ENCODE measurements at regions not wholly inside any gene's neighbourhood (a gene's known extent, or its start where the extent isn't known, plus 50 kb on each side); places are given as distances from the start of the nearest gene placed in this dataset.
"Not testable (repeated sequence)": the region's sequence is repeated elsewhere in the genome, so short reads cannot be mapped to it uniquely, and the experiment has no call there.

DNA sequence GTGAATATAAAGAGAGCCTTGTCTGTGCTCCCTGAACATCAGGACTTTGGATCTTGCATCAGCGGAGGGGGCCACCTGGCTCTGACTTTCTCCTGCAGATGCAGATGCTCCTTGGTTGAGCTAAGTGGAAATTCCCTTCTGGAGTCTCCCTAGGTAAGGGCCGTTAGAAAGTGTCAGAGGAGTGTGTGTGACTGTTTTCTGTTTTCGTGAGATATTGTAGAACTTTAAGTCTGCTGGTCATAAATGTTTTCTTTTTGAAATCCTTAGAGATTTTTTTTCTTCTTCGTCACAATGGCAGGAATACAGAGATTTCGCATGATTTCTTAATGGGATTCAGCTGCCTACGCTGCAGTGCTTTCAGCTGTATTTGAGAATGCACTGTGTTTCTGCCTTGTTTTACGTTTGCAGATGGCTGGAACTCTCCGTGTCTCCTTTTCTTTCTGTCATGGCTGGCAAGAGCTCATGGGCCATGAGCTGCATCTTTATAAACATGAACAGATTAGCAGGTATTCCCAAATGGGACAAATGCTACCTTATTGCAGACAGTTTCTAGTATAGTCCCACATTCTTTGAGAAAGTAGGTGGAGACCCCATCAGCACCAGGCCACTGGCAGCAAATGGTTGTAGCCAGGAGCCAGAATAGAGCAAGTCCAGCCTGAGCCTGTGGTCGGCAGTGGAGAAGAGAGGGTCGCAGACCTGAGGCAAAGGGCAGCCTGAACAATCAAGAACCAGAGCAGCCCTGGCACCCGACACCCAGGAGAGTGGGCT, 76.2 kb upstream of the FRMD6 start:
- H3K4me3 ChIP-seq = no peak overlapping the region
- no peaks in the 10 kb centered on the region for H3K9me3 ChIP-seq (replicated peaks)
- no peak for DNase-seq
- H3K27ac ChIP-seq = no peak overlapping the region
- no peaks in the 10 kb centered on the region for H3K4me1 ChIP-seq
- H3K36me3 ChIP-seq = no peaks in the 10 kb centered on the region
- no peaks in the 10 kb centered on the region for H3K27me3 ChIP-seq

- no peaks in the 10 kb centered on the region for H3K9me3 ChIP-seq (replicated peaks)
- no peaks in the 10 kb centered on the region for H3K36me3 ChIP-seq
- no peak overlapping the region for H3K4me3 ChIP-seq
- H3K27me3 ChIP-seq = no peaks in the 10 kb centered on the region
- no peaks in the 10 kb centered on the region for H3K4me1 ChIP-seq
- no peak overlapping the region for H3K27ac ChIP-seq
- DNase-seq = no peak
These were observed 75.6 kb upstream of the FRMD6 start for GRCh38 chr14:51576117-51576430.

- H3K36me3 ChIP-seq = no peaks in the 10 kb centered on the region
- H3K4me1 ChIP-seq = no peaks in the 10 kb centered on the region
- H3K27me3 ChIP-seq = no peaks in the 10 kb centered on the region
- DNase-seq = no peak
- no peaks in the 10 kb centered on the region for H3K9me3 ChIP-seq (replicated peaks)
- H3K4me3 ChIP-seq = no peak overlapping the region
- H3K27ac ChIP-seq = no peak overlapping the region
These were observed 74.8 kb upstream of the FRMD6 start for GRCh38 chr14:51576879-51577278.

DNA sequence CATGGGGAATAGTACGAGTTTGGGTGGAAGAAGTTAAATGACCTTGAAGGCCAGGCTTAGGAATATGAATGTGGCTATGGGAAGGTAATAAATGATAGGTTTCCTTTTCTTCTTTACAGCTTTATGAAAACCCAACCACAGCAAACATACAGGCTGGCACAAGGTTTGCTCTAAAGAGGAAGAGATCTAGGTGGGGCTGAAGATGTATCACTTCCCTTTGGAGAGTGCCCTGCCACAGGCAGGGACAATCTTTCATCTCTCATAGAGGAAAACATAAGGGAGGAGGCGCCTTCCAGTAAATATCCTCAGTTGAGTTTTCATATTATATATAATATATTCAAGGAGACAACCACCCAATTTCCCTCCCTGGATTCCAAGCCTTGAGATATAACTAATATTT, 72.9 kb upstream of the FRMD6 start:
- no peak overlapping the region for H3K27ac ChIP-seq
- H3K4me1 ChIP-seq = no peaks in the 10 kb centered on the region
- H3K27me3 ChIP-seq = no peaks in the 10 kb centered on the region
- no peak overlapping the region for H3K4me3 ChIP-seq
- no peaks in the 10 kb centered on the region for H3K9me3 ChIP-seq (replicated peaks)
- DNase-seq = no peak
- no peaks in the 10 kb centered on the region for H3K36me3 ChIP-seq

- DNase-seq = no peak
- Histone ChIP-seq H3K9me3 (replicated peaks) (no peaks in the 10 kb centered on the region), H3K4me1 (no peaks in the 10 kb centered on the region), H3K27ac (no peak overlapping the region), H3K27me3 (no peaks in the 10 kb centered on the region), H3K4me3 (no peak overlapping the region), H3K36me3 (no peaks in the 10 kb centered on the region)
These were observed 70.5 kb upstream of the FRMD6 start for GRCh38 chr14:51581017-51581881.

GRCh38 chr14:51582437-51582836, 69.3 kb upstream of the FRMD6 start:
- Histone ChIP-seq H3K4me3 (no peak overlapping the region), H3K36me3 (no peaks in the 10 kb centered on the region), H3K27ac (no peak overlapping the region), H3K9me3 (replicated peaks) (no peaks in the 10 kb centered on the region), H3K4me1 (no peaks in the 10 kb centered on the region), H3K27me3 (no peaks in the 10 kb centered on the region)
- DNase-seq = no peak

- DNase-seq = no peak
- H3K4me1 ChIP-seq = no peaks in the 10 kb centered on the region
These were observed 66.7 kb upstream of the FRMD6 start for GRCh38 chr14:51585055-51585454.

DNA sequence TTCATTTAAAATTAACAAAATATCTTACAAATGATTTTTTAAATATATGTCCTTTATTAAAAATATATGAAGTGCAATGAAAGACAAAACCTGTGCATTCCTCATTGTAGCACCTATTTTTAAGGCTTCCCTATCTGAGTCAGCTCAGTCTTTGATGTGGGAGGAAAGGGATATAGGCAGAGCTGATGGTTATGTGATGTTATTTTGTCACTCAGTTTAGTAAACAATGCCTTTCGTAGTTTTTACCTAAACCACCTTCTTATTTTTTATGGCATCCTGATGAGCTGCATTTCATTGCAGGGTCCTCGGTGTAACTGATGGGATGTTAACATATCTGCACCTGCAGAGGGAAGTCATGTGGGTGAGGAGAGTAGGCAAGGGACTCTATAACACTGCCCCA, 58.9 kb upstream of the FRMD6 start:
- Histone ChIP-seq H3K27me3 (no peaks in the 10 kb centered on the region), H3K27ac (no peak overlapping the region), H3K4me1 (peaks cover 6% of the 10 kb centered on the region; the same call in 1 of the 2 replicates), H3K36me3 (no peaks in the 10 kb centered on the region), H3K9me3 (replicated peaks) (no peaks in the 10 kb centered on the region), H3K4me3 (no peak overlapping the region)
- DNase-seq = no peak

More at GRCh38 chr14:51585055-51585454, 66.7 kb upstream of the FRMD6 start:
- no peak overlapping the region for H3K4me3 ChIP-seq
- no peaks in the 10 kb centered on the region for H3K36me3 ChIP-seq
- H3K9me3 ChIP-seq (replicated peaks) = no peaks in the 10 kb centered on the region
- H3K27me3 ChIP-seq = no peaks in the 10 kb centered on the region
- no peak overlapping the region for H3K27ac ChIP-seq

- Histone ChIP-seq H3K27me3 (no peaks in the 10 kb centered on the region), H3K4me3 (no peak overlapping the region), H3K36me3 (no peaks in the 10 kb centered on the region), H3K4me1 (peaks cover 6% of the 10 kb centered on the region; the same call in 1 of the 2 replicates), H3K27ac (no peak overlapping the region), H3K9me3 (replicated peaks) (no peaks in the 10 kb centered on the region)
- peak in 1 of 2 experiments; percentile 3 for DNase-seq
These were observed 58.3 kb upstream of the FRMD6 start for GRCh38 chr14:51593397-51593796.

DNA sequence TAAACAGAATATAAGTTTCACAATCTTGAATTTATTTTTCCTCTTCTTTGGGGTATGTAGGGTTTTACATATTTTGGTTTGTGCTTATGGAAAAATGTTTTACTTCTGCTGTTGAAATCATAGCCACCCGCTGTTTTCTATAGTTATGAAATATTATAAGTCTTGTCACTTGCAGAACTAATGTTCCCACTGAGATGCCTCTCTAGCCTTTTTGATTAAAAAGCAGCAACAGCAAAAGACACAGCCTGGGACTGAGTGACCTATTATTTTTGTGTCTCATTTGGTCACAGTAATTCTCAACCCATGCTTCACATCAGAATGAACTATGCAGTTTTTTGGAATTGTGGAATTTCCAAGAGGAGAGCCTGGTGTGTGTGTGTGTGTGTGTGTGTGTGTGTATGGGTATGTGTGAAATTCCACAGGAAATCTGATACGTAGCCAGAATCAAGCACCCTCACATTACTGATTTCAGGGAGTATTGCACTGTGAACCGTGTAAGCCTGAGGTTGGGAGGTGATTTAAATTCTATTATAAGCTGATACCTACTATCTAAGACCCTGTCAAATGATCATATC, 55.7 kb upstream of the FRMD6 start:
- Histone ChIP-seq H3K4me1 (peaks cover 10% of the 10 kb centered on the region), H3K9me3 (replicated peaks) (no peaks in the 10 kb centered on the region), H3K27ac (no peak overlapping the region), H3K27me3 (no peaks in the 10 kb centered on the region), H3K36me3 (no peaks in the 10 kb centered on the region), H3K4me3 (no peak overlapping the region)
- DNase-seq = peak; percentile 19 to 45

DNA sequence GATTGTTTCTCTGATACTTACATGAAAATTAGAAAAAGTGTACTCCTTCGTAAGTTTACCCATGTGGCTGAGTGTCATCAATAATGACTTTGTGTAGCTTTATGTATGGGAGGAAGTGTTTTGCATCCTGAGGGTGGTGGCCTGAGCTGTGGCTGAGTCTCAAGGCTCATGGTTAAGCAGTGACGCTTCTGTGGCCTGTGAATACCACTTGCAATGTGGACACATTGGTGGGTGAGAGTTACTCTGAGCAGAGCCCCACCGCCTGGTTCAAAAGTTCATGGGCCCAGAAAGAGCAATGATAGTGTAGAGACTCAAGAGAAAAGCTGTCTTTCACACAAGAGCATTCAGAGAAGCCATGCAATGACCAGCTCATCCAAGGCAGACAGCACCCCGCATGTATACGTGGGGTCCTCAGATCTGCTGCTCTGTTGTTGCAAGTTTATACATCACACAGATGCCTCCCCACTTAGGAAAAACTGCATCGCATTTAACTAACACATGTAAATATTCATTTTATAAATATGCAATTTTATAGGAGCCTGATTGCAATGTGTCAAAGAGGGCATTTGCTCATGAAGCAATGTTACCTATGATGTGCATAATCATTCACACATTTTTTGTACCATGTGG, 55.1 kb upstream of the FRMD6 start:
- H3K27me3 ChIP-seq = no peaks in the 10 kb centered on the region
- H3K4me1 ChIP-seq = peaks cover 10% of the 10 kb centered on the region
- no peak for DNase-seq
- no peaks in the 10 kb centered on the region for H3K36me3 ChIP-seq
- H3K9me3 ChIP-seq (replicated peaks) = no peaks in the 10 kb centered on the region
- H3K27ac ChIP-seq = no peak overlapping the region
- H3K4me3 ChIP-seq = no peak overlapping the region

GRCh38 chr14:51597261-51598001, 54.3 kb upstream of the FRMD6 start:
- H3K27me3 ChIP-seq = no peaks in the 10 kb centered on the region
- peaks cover 10% of the 10 kb centered on the region for H3K4me1 ChIP-seq
- no peaks in the 10 kb centered on the region for H3K9me3 ChIP-seq (replicated peaks)
- no peak for DNase-seq
- H3K4me3 ChIP-seq = no peak overlapping the region
- H3K27ac ChIP-seq = no peak overlapping the region
- H3K36me3 ChIP-seq = no peaks in the 10 kb centered on the region

- not testable (repeated sequence) for H3K27ac ChIP-seq; H3K9me3 ChIP-seq (replicated peaks); H3K4me3 ChIP-seq; H3K36me3 ChIP-seq; H3K27me3 ChIP-seq; DNase-seq
- H3K4me1 ChIP-seq = peaks cover 10% of the 10 kb centered on the region
These were observed 52.6 kb upstream of the FRMD6 start for GRCh38 chr14:51598924-51599600.

DNA sequence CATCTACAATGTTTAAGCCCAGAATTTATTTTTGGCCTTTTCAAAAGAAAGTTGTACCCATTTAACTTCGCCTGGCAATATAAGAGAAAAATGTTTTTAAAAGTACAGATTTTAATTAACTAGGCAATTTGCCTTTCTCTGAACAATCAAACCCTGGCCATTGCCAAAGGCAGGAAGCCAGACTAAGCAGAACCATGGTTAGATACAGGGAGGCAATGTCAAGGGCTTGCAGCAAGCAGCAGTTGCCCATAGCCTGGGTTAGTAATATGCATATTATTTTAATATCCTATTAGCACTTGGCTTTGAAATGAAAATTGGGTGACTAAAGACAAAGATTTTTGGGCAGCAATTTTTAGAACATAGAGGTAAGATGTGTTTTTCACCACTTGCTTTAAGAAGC, 51.1 kb upstream of the FRMD6 start:
- Histone ChIP-seq H3K27me3 (no peaks in the 10 kb centered on the region), H3K4me1 (peaks cover 10% of the 10 kb centered on the region), H3K4me3 (no peak overlapping the region), H3K36me3 (no peaks in the 10 kb centered on the region), H3K9me3 (replicated peaks) (no peaks in the 10 kb centered on the region), H3K27ac (no peak overlapping the region)
- no peak for DNase-seq
